ENCODE measurements at regions not wholly inside any gene's neighbourhood (a gene's known extent, or its start where the extent isn't known, plus 50 kb on each side); places are given as distances from the start of the nearest gene placed in this dataset.

- DNase-seq (ENCODE audit: low read depth): no peak
- no peak for TF ChIP-seq CTCF (IDR thresholded peaks at IDR 0.05; ENCODE audit: insufficient read depth, low read depth, low read length, missing control alignments)
- no peak overlapping the region for H3K4me3 ChIP-seq (ENCODE audit: low read length)
Observed at GRCh38 chr2:173803449-173803848, 161.7 kb downstream of the SP3 start.

- peak; percentile 30 for DNase-seq (ENCODE audit: low read depth)
- no peak overlapping the region for H3K4me3 ChIP-seq (ENCODE audit: low read length)
- TF ChIP-seq CTCF (IDR thresholded peaks at IDR 0.05; ENCODE audit: insufficient read depth, low read depth, low read length, missing control alignments): no peak
Observed at GRCh38 chr2:173806761-173807160, 158.4 kb downstream of the SP3 start.

- H3K4me3 ChIP-seq (ENCODE audit: low read length): no peak overlapping the region
- no peak for TF ChIP-seq CTCF (IDR thresholded peaks at IDR 0.05; ENCODE audit: insufficient read depth, low read depth, low read length, missing control alignments)
- no peak for DNase-seq (ENCODE audit: low read depth)
Observed at GRCh38 chr2:173808718-173809117, 156.5 kb downstream of the SP3 start.

GRCh38 chr2:173812321-173812720, 152.9 kb downstream of the SP3 start:
- TF ChIP-seq CTCF (IDR thresholded peaks at IDR 0.05; ENCODE audit: insufficient read depth, low read depth, low read length, missing control alignments): no peak
- DNase-seq (ENCODE audit: low read depth): no peak
- H3K4me3 ChIP-seq (ENCODE audit: low read length): no peak overlapping the region

- H3K4me3 ChIP-seq (ENCODE audit: low read length): no peak overlapping the region
- DNase-seq (ENCODE audit: low read depth): no peak
- no peak for TF ChIP-seq CTCF (IDR thresholded peaks at IDR 0.05; ENCODE audit: insufficient read depth, low read depth, low read length, missing control alignments)
Observed at GRCh38 chr2:173814306-173814705, 150.9 kb downstream of the SP3 start.

GRCh38 chr2:173815772-173816171, 149.4 kb downstream of the SP3 start:
- DNase-seq (ENCODE audit: low read depth): peak; percentile 21
- no peak for TF ChIP-seq CTCF (IDR thresholded peaks at IDR 0.05; ENCODE audit: insufficient read depth, low read depth, low read length, missing control alignments)
- no peak overlapping the region for H3K4me3 ChIP-seq (ENCODE audit: low read length)

- no peak for DNase-seq (ENCODE audit: low read depth)
- H3K4me3 ChIP-seq (ENCODE audit: low read length): no peak overlapping the region
- no peak for TF ChIP-seq CTCF (IDR thresholded peaks at IDR 0.05; ENCODE audit: insufficient read depth, low read depth, low read length, missing control alignments)
Observed at GRCh38 chr2:173817582-173817981, 147.6 kb downstream of the SP3 start.

Measured in epithelial cell of esophagus (primary cell).